Mammary epithelial cell (primary cell): ENCODE measurements at regions not wholly inside any gene's neighbourhood (a gene's known extent, or its start where the extent isn't known, plus 50 kb on each side); places are given as distances from the start of the nearest gene placed in this dataset.

Source experiments
- CTCF ChIP-seq, 2 donors: IDR thresholded peaks in 1 of 2; conservative IDR thresholded peaks in 1 of 2; 2 replicates each; pipeline ENCODE4 v1.5.1; 2011 to 2012; ENCODE audit warnings: inconsistent platforms in 2 of 2, low read length in 2 of 2, mild to moderate bottlenecking in 2 of 2, control low read depth in 1 of 2, low read depth in 1 of 2; ENCODE audit not compliant: insufficient read depth in 1 of 2; ENCODE audit errors: extremely low read depth in 1 of 2
- EZH2 ChIP-seq: IDR thresholded peaks from 2 replicates; pipeline ENCODE4 v1.6.1; 2012; ENCODE audit warnings: low read length, inconsistent platforms, borderline replicate concordance

- TF ChIP-seq CTCF (conservative IDR thresholded peaks at IDR 0.05 in 1 of 2, IDR thresholded peaks at IDR 0.05 in 1 of 2; ENCODE audit: extremely low read depth in 1 of 2, insufficient read depth in 1 of 2, low read depth in 1 of 2, low read length in 2 of 2): no peak
- no peak for TF ChIP-seq EZH2
Measured at GRCh38 chr3:46104706-46105105, 77.4 kb upstream of the XCR1 start.
